GM19395 (cell line): ENCODE measurements at regions not wholly inside any gene's neighbourhood (a gene's known extent, or its start where the extent isn't known, plus 50 kb on each side); places are given as distances from the start of the nearest gene placed in this dataset.
A peak's percentile ranks its signal among the peaks of the same experiment; 100 is the strongest.

Source experiments
- ATAC-seq: cut with Tn5 transposase; IDR thresholded peaks from one replicate; pipeline ENCODE4 v1.9.1; 2021; ENCODE audit warnings: mild to moderate bottlenecking, moderate library complexity; ENCODE audit not compliant: unreplicated experiment

DNA sequence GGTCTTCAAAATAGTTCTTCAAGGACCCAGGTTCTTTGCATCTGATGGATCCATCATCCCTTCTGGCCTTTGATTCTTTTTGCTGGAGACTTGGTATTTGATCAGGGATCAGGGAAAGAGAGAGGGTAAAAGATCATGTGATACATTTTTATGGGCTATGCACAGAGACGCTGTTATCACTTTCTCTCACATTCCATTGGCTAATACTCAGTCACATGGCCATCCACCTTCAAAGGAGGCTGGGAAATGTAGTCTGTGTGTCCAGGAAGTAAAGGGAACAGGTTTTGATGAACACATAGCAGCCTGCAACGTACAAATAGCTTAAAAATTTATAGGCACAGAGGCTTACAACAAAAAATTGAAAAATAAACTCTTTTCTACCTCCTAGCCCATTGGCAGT, 629.6 kb upstream of the FANCL start:
- peak; percentile 54 for ATAC-seq

DNA sequence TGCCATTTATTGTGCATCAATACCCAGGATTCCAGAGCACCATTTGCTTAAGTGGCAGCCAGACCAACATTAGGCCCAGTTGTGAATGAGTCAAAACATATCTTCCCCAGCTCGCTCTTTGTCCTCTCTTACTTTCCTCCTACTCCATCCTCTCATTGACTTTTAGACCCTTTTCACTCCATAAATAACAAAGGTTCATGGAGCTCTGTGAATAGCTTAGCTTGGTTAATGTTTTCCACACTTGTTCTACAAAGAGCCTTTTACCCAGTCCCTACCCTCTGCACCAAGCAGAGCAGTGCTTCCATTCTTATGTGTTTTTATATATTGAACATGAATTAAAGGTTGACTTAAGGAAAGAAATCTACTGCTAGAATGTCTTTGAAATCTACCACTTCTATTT, 625.8 kb upstream of the FANCL start:
- ATAC-seq = no peak

DNA sequence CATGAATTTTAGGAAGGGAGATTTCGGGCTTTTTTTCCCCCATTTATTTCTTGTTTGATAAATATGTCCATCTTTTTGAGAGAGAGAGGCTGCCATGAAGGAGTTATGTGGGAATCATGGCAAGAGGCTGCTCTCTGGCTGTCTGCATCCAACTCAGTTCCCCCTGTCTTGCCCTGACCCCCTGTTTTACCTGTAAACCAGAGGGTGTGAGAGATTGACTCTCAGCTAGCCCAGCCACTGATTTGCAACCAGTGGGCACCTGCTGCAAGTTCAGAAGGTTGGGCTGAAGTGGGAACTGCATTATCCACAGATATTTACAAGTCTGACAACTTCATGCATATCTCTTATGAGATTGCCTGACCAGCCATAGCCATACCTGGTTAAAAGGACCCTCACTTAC, 625.4 kb upstream of the FANCL start:
- no peak for ATAC-seq

DNA sequence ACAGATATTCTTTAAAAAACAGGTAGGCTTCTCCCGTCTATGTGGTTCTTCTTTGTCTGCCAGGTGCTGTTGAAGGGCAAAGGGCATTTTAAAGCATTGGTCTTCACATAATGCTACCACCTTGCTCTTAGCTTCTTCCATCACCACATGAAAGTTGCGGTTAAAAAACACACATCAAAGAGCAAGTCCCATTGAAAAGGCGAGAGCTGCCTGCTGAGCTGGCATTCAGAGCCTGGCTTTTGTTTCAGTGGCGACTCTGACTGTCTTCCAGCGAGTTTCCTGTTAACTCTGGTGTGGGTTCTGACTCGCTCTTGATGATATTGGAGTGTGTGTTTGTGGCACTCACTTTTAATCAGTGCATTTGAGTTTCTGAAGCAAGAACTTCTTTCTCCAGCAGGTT, 624.9 kb upstream of the FANCL start:
- ATAC-seq = no peak

DNA sequence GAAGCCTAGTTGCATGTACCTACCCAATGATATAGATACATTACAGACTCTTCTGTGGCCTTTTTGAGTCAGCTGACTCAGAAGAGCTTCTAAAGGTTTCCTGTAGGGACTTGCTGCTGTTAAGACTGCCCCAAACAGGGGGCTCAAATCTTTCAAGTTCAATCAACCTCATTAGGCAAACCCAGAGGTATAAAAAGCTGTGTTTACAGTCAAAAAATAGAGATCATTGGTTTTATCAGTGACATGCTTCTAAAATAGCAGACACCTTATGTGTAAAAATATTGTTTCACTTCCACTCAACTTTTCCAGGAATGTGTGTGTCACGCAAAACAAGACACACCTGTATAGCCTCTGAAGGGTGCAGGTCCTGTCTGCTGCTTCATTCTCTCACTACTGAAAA, 624.3 kb upstream of the FANCL start:
- peak; percentile 66 for ATAC-seq

DNA sequence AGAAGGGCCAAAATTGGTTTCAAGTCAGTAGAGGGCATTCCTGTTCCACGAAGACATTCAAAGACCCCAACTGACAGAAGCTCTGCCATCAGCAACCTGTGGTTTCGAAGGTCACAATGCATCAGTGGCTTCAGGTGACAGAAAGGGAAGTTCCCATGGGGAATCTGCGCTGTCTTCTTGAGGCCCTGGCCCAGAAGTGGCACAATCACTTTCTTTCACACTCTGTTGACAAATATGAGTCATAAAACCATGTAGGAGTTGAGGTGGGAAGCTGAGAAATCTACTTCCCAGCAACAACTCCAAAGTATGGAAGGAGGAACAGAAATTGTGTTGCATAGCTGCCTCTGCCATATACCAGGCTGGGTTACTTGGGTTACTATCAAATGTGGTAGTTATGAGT, 621.1 kb upstream of the FANCL start:
- no peak for ATAC-seq

DNA sequence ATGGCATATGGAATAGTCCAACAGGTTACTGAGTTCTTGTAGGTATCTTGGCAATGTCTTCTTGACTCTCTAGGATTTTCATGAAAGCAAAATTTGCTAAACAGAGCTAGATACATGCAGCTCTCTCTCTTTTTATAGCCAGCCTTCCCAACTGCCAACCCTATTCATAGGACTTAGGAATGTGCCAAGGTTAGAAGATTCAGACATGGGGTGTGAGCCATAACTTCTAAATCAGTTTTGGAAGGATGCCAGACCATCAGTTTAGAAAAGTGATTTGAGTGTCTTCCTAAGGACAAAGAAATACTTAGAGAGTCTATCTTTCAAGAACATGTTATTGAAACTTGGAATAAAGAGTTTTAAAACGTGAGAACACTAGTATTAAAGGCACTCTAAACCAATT, 619.5 kb upstream of the FANCL start:
- no peak for ATAC-seq

DNA sequence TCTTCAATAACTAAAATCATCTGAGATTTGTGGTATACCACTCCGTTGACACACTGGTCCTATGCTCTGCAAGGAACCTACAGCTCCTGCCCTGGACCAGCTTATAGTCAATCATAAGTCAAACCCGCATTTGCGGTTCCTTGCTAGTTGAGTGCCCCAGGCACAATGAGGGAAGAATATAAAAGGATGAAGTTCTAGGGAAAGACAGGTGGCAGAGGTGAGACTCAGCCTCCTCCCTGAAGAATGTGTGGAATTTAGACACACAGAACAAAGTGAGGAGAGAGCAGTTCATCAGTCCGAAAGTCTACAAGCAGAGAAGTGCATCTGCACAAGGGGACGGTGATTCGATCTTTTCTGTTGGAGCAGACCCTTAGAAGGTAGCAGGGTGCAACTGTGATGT, 615.0 kb upstream of the FANCL start:
- ATAC-seq = no peak

DNA sequence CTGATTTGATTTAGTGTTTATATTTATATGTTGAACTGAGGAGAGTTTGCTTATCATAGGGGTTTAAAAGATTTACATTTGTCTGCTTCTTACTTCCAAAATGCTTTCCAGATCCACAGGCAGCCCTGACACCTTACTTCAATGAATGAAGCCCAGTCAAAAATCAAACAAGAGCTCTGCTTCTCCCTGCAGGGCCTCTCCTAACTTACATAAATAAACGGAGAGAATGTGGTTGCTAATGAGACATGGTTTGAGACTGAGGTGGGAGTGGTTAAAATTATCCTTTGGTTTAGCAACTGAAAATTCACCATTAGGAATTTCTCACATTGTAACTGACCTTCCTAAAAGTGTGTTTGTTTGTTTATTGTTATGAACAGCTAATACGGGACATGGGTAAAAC, 612.3 kb upstream of the FANCL start:
- ATAC-seq = no peak

DNA sequence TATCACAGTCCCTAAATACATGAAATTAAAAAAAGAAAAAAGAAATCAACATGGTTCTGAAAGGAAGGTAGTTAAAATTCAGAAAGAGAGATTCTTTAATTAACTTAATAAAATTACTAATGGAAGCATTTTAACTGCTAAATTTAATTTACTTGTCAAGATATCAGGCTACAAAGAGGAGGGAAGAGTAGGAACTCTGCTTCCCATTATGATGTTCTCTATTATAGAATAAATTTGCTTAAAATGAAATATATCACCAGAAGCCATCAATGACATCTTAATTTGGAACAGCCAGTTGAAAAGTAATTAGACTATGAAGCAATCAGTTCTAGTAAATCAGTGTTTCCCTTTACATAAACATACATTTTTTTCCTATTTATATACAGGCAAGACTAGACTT, 611.8 kb upstream of the FANCL start:
- ATAC-seq = no peak

DNA sequence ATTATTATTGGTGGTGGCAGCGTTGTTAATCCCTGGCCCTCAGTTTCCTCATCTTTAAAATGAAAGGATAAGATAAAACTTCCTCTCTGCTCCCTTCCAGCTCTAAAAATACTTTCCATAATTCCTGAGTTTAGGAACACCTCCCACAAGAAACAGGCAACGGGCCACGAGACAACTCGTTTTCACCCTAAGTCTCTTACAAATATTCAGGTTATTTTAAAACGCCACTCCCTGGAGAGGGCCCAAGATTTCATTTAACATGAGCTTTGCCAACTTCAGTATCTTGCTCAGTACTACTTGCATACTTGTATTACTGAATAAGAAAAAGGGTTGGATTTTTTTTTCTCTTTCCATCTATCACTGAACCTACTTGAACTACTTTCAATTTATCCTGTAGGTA, 611.1 kb upstream of the FANCL start:
- no peak for ATAC-seq

DNA sequence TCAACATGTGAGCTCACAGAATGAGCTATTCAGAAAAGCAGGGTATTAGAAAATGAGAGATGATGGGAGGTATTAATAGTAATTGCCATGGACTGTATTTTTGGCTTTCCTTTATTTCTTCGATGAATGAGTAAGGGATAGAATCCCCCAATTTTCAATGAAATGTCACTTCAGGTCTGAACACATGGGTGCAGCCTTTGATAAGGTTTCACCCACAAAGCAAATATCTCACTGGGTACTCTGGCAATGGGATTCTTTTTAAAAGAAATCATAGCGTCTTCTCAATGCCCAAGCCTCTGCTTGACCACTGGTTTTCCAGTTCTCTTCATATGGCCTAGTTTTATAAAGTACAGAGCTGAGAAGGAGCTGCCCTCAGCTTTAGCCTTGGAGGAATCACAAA, 610.5 kb upstream of the FANCL start:
- ATAC-seq = no peak

DNA sequence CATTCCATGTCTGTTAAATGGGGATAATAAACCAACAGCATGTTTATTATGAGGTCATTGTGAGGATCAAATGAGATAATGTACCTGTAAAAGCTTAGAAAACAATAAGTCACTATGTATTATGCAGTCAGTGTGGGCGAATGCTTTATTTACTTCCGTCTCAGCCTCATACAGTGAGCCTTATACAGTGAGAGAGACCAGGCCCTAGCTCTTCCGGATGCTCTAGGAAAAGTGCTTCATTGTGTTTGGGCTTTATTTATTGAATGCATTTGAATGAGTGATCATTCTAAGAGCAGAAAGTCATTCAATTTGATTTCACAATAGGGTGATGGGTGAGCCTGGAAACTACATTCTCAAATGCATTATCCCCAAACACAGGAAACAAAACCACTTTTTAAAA, 603.9 kb upstream of the FANCL start:
- no peak for ATAC-seq

DNA sequence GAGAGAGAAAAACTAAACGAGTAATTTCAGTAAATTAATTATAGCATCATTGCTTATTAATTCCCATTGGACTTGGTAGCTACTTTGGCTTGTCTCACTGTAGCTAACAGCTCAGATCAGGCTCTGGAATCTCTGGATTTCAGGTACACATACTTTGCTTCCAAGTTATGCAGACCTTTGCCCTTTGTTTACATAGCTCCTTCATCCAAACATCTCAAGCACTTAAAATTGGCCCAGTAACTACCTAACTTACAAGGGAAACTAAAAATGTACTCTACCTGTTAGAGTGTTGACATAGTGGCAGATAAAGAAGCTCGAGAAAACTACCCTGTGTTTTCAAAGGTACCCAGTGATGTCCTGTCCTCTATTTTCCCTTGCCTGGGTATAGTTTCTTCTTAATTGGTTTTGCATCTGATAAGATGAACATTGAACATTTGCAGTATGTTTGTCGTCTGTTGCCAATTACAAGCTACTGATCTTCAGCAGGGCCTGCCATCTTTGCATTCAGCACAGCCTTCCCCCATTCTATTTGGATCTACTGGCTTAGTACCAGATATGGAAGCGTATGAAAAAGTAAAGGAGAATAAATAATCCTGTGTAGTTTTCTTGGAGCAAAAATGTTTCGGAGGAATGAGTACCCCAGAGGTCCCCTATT, 601.5 kb upstream of the FANCL start:
- no peak for ATAC-seq

DNA sequence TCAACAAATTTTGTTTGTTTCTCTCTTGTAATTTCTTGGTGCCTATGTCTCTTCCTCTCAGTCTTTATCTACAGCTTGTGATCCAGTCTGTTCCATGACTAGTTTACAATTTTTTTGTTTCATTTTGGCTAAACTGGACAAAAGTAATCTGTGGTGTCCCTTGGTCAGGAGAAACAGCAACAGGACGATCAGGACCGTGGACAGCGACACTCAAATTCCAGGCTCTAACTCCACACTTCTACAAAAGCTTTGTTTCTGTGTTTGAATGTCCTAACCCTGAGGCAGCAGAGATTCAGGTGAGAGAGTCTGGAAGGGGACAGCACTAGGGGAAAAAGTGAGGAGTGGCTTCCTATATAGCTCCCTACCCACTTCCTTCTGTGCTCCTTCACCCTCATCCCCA, 593.3 kb upstream of the FANCL start:
- ATAC-seq = no peak

DNA sequence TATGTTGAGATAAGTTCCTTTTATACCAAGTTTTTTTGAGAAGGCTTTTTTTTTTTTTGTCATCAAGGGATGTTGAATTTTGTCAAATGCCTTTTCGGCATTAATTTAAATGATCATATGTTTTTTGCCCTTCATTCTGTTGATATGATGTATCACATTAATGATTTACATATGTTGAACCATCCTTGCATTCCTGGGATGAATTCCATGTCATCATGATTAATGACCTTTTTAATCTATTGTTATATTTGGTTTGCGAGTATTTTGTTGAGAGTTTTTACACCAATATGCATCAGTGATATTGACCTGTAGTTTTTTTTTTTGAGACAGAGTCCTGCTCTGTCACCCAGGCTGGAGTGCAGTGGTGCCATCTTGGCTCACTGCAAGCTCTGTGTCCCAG, 585.7 kb upstream of the FANCL start:
- no peak for ATAC-seq

DNA sequence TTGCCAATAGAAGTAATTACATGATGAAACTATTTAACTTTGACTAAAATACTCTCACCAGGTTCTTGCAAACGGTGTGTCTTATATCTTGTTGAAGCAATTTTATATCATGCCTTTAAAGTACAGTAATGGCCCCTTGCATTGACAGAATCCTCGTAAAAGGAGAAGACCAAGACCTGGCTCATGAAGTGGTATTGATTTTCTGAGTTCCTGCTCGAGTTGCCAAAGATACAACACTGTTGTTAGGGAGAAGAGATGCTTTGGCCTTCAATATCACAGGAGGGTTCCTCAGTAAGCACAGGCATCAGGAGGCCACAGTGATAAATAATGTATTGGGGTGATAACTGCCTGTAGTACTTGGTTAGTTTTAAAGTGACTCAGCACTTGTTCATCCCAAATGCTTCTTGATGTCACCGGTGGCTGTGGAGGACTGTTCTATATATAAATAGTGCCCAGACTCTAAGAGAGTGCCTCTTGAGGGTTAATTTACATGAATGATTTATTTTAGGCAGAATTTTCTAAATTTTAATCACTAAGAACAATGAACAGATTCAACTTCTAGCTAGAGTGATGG, 571.7 kb upstream of the FANCL start:
- ATAC-seq = no peak

DNA sequence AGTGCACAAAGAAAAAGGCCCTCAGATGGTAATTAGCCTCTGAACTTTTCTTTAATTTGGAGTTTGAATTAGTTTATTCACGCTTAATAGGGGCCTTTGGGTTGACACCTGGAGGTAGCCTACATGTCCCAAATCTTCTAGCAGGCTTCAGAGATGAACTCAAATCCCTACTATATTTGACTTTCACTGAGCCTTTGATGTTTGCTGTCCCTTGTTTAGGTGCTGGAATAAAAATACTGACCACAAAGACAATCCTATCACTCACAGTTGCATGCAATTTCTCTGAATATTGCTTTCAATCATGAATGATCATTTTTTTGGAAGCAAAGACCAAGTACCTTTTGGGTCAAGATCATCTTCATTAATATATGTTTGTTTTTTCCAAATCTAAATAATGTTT, 564.0 kb upstream of the FANCL start:
- no peak for ATAC-seq

DNA sequence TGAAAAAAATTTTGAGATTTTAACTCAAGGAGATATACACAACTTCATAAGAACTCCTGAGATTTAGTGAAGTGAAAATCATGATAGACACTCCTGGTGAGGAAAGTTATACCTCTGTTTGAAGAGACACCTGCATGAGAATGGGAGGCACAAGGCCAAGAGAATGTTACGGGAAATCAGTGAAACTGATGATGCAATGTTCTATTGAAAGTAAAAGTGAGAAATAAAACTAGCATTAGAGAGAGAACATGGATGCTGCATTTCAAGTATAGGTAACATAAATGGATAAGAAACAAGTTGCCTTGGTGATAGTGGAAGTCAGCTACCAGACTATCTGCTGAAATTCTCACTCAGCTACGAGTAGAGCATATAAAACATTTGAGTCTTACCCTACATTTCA, 562.1 kb upstream of the FANCL start:
- ATAC-seq = peak; percentile 86

DNA sequence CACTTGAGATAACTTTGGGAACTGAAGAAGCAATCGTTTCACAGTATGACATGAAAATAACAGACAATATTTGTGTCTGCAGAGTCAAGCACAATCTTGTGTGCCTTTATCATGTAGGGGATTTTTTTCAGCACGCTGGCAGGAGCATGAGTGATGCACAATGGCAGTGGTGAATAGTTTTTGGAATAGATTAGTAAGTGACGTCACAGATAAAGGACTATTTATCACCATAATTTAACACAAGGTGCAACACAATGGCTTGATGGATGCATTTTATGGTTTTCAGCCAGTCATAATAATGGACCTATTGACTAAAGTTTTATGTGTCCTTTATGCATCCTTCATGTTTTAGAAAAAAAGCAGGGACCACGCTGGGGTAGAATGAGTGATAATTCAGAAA, 559.8 kb upstream of the FANCL start:
- ATAC-seq = no peak

DNA sequence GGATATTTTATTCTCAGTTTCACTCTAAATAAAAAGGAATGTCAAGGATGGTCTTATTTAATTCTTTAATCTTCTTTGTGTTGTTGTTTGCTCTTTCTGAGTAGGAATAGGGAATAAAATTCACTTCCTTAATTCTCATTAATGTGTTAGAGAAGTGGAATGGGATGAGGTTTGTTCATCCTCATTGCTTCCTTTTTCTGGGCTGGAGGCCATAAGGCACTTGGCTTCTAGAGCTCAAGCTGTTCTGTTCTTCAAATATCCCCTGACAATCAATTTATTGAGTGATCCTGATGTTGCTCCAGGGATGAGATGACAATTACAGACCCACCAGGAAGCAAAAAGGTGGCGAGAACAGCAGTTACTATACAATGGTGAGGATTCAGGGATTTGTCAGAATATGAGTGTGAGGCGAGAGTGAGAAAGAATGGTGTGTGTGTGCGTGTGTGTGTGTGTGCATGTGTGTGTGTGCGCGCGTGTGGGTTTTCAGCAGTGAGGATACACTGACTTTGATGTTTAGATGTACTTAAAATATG, 557.6 kb upstream of the FANCL start:
- no peak for ATAC-seq

DNA sequence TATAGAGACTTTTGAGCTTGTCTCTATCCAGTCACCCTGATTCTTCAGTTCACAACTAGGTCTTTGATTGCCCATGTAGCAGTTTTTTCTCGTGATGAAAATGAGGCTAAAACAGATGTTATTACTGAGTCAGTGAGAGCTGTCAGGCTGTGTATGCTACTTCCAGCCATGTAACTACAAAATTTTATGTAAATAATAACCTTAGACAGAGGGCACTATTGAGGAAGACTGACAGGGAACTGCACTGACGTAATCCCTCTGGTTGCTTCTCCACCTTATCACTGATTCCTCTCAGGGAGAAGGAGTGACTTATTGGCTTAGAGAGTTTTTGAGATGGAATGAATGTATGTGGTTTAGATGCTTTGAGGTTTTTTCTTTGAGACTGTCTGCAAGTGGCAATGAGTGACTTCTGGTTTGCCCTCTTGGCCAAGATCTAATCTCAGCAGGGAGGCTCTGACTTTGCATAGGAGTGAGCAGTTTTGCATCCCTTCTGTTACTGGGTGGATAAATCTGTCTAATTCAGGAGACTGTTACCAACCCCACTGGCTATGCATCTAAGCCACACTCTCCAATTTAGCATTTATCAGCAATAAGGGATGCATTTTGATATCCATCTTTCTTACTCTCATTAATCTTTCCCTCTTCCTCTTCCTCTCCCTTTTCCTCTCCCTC, 555.2 kb upstream of the FANCL start:
- ATAC-seq = no peak
